HG03521 (cell line): ENCODE measurements at regions not wholly inside any gene's neighbourhood (a gene's known extent, or its start where the extent isn't known, plus 50 kb on each side); places are given as distances from the start of the nearest gene placed in this dataset.

ENCODE experiments used
- ATAC-seq: cut with Tn5 transposase; IDR thresholded peaks from one replicate; pipeline ENCODE4 v1.9.1; 2021; ENCODE audit warnings: mild to moderate bottlenecking, moderate library complexity; ENCODE audit not compliant: unreplicated experiment

DNA sequence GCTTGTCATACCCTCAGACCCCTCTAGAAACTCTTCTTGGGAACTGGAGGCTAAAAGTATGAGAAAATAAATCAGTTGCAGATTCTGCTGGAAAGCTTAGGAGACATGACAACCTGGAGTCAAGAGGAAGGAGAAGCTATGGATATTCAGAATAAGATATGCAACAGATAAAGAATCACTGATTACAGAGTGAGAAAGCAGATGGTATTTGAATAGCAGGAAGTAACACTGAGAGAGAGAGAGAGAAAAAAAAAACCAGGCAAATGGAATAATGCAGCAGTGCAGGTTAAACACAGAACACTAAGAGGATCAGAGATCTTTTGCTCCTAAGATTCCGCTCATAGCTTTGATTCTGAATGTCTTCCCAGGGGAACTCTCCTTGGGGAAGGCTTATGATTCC lies 1284.1 kb upstream of the NXPH2 start:
- ATAC-seq: no peak

DNA sequence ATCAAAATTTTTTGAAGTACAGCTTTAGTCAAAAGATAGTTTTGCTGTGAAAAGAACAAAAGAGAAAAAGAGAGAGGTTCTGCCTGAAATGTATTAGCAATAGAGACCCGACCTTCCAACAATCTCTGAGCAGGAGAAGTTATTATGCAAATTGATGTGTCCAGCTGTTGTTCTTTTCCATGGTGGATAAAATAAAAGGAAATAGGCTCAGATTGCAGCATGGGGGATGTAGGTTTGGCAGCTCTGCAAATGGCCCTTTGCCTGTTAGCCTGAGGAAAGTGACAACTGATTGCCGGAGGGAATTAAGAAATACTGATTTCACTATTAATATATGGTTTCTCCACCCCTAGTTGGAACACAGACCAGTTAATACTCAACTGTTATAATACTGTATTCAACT lies 1283.2 kb upstream of the NXPH2 start:
- no peak for ATAC-seq

DNA sequence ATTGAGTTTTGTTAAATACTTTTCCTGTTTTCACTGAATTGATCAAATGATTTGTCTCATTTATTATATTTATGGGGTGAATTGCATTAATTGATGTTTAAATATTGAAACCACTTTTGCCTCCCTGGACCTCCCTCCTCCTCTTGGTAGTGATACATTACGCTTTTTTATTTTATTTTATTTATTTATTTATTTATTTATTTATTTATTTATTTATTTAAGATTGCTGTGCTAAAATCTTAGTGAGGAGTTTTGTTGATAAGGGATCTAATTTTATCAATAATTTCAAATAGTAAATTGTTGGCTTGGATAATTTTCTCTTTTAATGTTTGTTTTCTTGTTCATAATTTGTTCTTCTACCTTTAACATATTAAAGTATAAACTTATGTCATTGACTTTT lies 1281.0 kb upstream of the NXPH2 start:
- no peak for ATAC-seq

DNA sequence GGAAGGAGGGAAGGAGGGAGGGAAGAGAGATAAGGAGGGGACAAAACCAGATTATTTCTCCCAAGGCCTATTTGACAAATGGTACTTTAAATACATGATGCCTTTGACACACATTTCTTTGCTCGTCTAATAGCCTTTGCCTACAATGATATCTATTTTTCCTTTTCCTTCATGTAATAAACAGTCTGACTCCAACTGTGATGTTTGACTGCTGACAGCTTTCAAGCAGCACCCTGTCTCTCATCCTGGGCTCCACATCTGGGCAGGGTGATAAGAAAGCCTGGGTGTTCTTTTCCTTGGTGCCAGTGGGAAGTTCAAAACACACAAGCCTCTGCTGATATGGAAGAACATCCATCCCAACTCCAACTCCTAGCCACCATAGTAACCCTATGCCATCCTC lies 1277.7 kb upstream of the NXPH2 start:
- ATAC-seq: no peak

GRCh38 chr2:140041811-140042210 lies 1261.6 kb upstream of the NXPH2 start:
- ATAC-seq: no peak

GRCh38 chr2:140041239-140041638 lies 1261.0 kb upstream of the NXPH2 start:
- no peak for ATAC-seq

DNA sequence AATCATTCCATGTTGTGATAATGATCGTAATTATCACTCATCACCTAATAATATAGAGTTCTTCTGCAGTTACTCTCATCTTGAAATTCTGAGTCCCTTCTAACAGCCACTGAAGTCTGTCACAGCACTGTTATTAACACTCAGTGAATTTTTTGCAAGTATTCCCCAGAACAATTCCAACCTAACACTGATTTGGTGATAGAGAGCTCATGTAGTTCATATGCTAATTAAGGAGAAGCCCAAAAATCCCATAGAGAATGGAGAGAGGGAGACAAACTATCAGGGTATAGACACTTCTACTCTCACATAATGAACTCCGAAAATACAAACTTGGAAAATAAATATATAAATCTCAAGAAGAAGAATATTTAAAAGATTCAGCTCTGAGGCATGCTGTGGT lies 1253.4 kb upstream of the NXPH2 start:
- ATAC-seq: no peak

- no peak for ATAC-seq
These were observed 1247.8 kb upstream of the NXPH2 start for GRCh38 chr2:140027966-140028365.

- no peak for ATAC-seq
These were observed 1247.1 kb upstream of the NXPH2 start for GRCh38 chr2:140027320-140027719.

DNA sequence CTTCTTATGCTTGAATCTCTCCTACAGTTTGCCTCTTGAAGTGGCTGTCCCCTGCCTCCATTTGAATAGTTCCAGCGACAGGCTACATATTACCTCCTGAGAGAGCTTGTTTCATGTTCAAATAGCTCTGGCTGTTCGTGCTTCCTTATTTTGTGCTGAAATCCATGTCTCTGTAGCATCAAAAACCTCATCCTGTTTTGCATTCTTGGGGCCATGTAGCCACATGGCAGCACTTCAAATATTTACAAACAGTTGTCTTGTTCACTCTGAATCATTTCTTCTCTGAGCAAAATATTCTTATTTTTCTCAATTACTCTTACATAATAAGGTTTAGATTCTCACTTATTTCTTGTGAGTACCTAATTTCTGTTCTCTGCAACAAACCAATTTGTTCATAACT lies 1243.1 kb upstream of the NXPH2 start:
- no peak for ATAC-seq

DNA sequence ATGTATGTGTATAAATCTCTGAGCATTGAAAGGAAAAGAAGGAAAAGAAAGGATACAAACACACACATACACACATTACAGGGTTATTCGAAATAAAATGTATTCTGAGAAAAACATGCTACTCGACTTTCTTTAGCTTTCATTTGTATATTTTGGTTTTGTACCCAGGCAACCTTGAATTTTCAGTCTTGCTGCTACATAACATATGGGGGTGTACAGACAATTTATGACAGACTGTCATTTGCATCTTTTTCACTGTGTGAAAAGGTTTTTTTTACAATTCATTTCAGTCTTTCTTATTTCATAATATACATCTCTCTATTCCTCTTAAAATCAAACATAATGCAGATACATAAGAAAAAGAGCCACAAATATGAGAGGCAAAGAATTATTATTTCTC lies 1238.4 kb upstream of the NXPH2 start:
- no peak for ATAC-seq

DNA sequence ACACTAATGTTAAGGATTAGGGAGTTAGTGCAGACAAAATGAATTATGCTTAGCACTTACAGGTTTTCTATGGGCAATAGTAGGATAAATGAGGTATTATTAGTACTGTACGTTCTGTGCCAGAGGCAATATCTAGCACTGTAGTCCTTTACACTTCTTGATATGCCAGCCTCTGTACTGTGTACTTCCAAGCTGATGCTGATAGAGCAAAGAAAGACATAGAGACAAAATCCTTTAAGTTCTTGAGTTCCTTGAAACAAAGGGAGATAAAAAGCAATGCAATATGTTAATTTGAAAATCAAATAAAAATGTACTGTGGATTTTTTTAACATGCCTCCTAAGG lies 1234.0 kb upstream of the NXPH2 start:
- ATAC-seq: no peak

DNA sequence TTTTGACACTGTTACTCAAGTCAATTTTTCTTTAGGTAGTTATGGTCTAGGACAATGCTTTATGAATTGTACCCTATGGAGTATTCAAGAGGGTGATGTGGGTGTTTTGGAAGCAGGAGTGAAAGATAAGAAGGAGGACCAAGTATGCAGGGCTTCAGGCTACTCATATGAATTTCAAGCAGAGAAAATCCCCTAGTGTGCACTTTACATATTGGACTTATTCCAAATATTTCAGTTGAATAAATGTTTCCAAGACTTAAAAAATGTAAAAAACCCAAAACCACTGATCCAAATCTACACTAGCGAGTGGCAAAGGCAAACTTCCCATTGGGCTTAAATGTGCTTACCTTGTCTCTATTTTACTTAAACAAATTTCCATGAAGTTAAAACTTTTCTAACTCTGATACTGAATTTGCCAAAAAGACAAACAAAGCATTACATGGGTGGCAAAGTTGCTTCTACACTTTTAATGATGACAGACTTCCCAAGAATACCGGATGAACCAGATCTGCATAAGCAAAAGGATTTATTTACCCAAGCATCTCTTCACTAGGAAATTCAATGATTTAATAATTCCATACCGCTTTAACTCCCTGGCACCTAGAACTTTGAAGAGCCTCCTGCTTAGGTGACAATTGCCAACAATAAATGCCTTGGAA lies 1233.5 kb upstream of the NXPH2 start:
- ATAC-seq: no peak

DNA sequence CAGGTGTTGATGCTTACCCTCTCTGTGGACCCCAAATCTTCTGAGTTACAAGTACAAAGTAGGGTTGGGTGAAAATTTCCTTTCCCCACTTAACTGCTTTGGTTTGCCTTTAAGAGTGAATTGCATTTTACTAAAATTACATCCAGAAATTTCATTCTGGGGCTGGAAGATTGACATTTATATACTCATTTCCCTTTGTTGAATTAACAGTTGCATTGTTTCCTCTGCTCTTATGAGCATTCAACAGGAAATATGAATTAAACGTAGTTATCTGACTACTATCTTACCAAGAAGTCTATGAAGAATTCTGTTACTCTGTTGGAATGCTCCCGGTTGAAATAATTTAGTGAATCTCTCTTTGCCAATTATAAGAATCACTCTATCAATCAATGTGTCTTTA lies 1231.1 kb upstream of the NXPH2 start:
- ATAC-seq: no peak

GRCh38 chr2:140002110-140002509 lies 1221.9 kb upstream of the NXPH2 start:
- no peak for ATAC-seq

DNA sequence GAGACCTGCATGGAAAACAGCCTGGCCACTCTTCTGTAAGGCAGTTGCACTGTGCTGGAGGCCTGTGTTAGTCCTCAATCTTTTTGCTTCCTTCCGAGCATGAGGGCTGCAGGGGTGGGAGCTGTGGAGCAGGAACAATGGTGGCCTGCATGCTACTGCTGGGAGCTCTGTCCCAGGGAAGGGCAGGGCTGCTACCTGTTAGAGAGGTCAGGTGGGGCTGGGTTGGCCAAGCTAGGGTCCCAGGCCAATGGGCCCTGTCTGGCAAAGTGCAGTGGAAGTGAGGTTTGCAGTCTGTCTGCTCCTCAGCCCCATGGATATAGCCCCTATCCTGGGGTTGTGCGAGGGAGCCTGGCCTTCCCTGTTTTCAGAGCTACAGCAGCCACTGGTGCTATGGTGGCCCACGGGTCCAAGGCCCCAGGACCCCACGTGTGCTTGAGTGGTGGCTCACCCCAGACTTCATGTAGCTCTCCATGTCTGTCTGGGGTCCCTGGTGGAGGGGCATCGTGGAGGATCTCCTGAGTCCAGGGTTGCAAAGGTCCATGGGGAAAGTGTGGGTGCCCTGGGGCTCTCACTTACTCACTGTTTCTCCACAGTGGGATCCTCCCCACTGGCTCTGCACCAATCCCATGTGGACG lies 1212.6 kb upstream of the NXPH2 start:
- ATAC-seq: no peak

DNA sequence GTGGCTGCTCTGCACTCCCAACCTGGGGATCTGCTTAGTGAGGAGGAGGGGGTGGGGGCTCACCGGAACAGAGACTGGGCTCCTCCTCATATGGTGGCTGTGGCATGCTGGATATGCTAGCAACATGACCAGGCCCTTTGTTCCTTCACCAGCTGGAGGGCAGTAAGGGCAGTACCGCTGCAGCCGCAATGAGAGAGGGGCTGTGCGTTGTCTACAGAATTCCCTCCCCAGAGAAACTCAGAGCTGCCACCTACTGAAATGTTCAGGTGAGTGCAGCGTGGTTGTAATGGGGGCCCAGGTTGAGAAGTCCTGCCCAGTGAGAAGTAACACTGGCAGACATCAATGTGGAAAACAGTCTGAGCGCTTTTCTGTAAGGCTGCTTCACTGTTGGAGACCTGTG lies 1211.9 kb upstream of the NXPH2 start:
- ATAC-seq: no peak

DNA sequence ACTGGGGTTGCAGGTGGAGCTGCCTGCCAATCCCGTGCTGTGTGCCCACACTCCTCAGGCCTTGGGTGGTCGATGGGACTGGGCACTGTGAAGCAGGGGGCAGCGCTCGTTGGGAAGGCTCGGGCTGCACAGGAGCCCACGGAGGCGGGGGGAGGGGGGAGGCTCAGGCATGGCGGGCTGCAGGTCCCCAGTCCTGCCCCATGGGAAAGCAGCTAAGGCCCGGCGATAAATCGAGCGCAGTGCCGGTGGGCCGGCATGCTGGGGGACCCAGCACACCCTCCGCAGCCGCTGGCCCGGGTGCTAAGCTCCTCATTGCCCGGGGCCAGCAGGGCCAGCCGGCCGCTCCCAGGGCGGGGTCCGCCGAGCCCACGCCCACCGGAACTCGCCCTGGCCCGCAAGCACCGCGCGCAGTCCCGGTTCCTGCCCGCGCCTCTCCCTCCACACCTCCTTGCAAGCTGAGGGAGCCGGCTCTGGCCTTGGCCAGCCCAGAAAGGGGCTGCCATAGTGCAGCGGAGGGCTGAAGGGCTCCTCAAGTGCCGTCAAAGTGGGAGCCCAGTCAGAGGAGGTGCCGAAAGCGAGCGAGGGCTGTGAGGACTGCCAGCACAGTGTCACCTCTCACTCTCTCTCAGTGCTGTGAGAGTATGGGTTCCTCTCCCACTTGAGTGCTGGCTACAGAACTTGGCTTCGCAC lies 1210.6 kb upstream of the NXPH2 start:
- no peak for ATAC-seq

- ATAC-seq: no peak
These were observed 1189.1 kb upstream of the NXPH2 start for GRCh38 chr2:139969323-139969722.

DNA sequence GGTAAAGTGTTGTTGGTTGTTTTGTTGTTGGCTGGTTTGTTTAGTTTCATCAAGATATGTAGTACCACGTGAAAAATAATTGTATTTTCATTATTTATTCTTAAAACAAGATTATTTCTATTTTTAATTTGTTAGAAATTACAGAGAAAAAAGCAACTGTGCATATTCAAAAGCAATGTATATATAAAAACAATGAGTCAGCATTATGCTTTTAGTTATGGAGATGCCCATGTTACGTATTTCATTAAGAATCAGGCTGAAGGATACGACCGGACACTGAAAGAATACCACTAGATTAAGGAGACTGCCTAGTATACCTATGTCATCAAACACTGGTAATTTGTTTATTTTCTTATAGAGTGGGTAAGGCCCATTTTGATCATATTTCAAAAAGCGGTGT lies 1188.4 kb upstream of the NXPH2 start:
- ATAC-seq: no peak

- no peak for ATAC-seq
These were observed 1187.5 kb upstream of the NXPH2 start for GRCh38 chr2:139967665-139968064.

DNA sequence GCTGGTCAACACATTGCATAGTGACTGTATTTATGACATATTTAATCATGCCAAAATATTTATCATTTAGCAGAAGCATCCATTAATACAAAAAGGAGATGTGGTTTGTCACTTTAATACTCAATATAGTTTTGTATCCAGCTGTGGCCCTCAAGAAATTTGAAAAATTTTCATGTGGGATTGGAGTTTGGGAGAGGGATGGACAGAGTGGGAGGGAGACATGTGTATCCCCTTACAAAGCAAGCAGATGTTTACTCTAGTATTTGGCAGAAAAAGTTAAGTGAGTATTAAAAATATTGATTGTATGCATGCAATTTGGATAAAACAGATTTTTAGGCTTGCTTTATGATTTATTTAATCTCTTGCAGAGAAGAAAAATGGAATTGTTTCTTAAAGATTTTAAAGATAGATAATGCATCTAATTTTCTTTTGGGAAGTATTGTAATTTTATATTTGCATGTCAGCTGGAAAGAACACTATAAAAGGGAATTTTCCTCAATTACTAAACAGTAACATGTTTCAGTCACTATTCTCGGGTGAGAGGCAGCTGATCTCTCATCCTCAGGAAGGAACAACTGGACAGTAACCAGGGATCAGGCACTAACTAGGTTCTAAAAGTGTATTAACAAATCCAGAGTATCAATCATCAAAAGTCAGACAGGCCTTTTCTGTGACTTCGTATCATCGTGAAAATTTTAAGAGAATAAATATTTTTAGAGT lies 1184.7 kb upstream of the NXPH2 start:
- ATAC-seq: no peak
